ENCODE measurements at regions not wholly inside any gene's neighbourhood (a gene's known extent, or its start where the extent isn't known, plus 50 kb on each side); places are given as distances from the start of the nearest gene placed in this dataset.
"Not testable (repeated sequence)": the region's sequence is repeated elsewhere in the genome, so short reads cannot be mapped to it uniquely, and the experiment has no call there.

- Mint-ChIP-seq H3K9me3 (ENCODE audit: low read depth) (no peaks in the 10 kb centered on the region), H3K4me3 (ENCODE audit: unreplicated experiment) (no peak overlapping the region), H3K4me1 (ENCODE audit: low read depth) (peaks cover 17% of the 10 kb centered on the region), H3K27me3 (ENCODE audit: low read depth) (no peaks in the 10 kb centered on the region), H3K27ac (ENCODE audit: unreplicated experiment) (no peak overlapping the region), H3K36me3 (ENCODE audit: low read depth) (peaks cover 2% of the 10 kb centered on the region)
- DNase-seq (ENCODE audit: low spot score): no peak
- no peak for TF ChIP-seq CTCF (IDR thresholded peaks at IDR 0.05)
Measured at GRCh38 chr4:23946299-23946698, 56.5 kb upstream of the PPARGC1A start.

GRCh38 chr4:23945451-23946017 is 55.7 kb upstream of the PPARGC1A start:
- Mint-ChIP-seq H3K4me1 (ENCODE audit: low read depth) (peaks cover 17% of the 10 kb centered on the region), H3K36me3 (ENCODE audit: low read depth) (peaks cover 2% of the 10 kb centered on the region), H3K27ac (ENCODE audit: unreplicated experiment) (peak overlapping the region; percentile 72), H3K9me3 (ENCODE audit: low read depth) (no peaks in the 10 kb centered on the region), H3K27me3 (ENCODE audit: low read depth) (no peaks in the 10 kb centered on the region), H3K4me3 (ENCODE audit: unreplicated experiment) (no peak overlapping the region)
- DNase-seq (ENCODE audit: low spot score): no peak
- TF ChIP-seq CTCF (IDR thresholded peaks at IDR 0.05): no peak

DNA sequence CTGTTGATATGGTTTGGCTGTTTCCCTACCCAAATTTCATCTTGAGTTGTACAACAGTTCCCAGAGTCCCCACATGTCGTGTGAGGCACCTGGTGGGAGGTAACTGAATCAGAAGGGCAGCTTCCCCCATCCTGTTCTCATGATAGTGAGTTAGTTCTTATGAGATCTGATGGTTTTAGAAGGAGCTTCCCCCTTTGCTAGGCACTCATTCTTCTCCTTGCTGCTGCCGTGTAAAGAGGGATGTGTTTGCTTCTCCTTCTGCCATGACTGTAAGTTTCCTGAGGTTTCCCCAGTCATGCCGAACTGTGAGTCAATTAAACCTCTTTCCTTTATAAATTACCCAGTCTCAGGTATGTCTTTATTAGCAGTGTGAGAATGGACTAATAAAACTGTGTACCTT is 54.7 kb upstream of the PPARGC1A start:
- H3K27ac Mint-ChIP-seq (ENCODE audit: unreplicated experiment); DNase-seq (ENCODE audit: low spot score); H3K36me3 Mint-ChIP-seq (ENCODE audit: low read depth); H3K27me3 Mint-ChIP-seq (ENCODE audit: low read depth); H3K9me3 Mint-ChIP-seq (ENCODE audit: low read depth); H3K4me3 Mint-ChIP-seq (ENCODE audit: unreplicated experiment): not testable (repeated sequence)
- H3K4me1 Mint-ChIP-seq (ENCODE audit: low read depth): peaks cover 17% of the 10 kb centered on the region

DNA sequence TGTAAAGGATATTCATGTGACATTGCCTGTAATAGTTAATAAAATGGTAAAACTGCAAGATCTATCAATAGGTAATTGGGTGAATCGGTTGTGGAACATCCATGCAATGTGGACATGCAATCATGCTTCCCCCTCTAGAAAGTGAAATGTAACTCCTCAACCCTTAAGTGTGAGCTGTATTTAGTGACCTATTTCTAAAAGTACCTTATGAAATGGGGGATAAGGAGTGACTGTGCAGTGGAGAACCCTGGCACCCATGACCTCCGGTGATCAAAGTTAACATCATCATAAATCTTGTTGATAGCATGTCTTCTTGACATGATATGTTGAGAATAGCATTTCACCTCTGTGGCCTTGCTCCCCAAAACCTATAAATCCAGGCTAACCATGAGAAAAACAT is 53.6 kb upstream of the PPARGC1A start:
- Mint-ChIP-seq H3K27me3 (ENCODE audit: low read depth) (no peaks in the 10 kb centered on the region), H3K9me3 (ENCODE audit: low read depth) (no peaks in the 10 kb centered on the region), H3K4me3 (ENCODE audit: unreplicated experiment) (no peak overlapping the region), H3K4me1 (ENCODE audit: low read depth) (peaks cover 17% of the 10 kb centered on the region), H3K36me3 (ENCODE audit: low read depth) (peaks cover 2% of the 10 kb centered on the region), H3K27ac (ENCODE audit: unreplicated experiment) (no peak overlapping the region)
- DNase-seq (ENCODE audit: low spot score): no peak
- TF ChIP-seq CTCF (IDR thresholded peaks at IDR 0.05): no peak

DNA sequence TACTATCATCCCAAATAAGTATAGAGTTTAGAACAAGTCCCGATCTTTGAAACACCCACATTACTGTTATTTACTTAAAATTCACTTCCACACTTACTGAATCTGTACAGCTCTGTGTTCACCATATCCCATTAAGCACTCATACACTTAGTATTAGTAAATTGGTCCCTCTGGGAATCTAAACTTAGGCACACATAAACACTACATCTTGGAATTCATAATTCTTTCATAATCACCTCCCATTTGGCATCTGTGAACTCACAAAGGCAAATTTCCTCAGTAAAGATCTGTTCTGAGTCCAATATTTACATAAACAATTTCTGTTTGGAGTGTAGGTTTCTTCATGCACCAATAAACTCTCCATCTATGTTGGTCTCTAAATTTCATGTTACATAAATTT is 52.6 kb upstream of the PPARGC1A start:
- no peaks in the 10 kb centered on the region for H3K27me3 Mint-ChIP-seq (ENCODE audit: low read depth)
- no peak for TF ChIP-seq CTCF (IDR thresholded peaks at IDR 0.05)
- no peaks in the 10 kb centered on the region for H3K9me3 Mint-ChIP-seq (ENCODE audit: low read depth)

More for the DNA sequence above, 52.6 kb upstream of the PPARGC1A start:
- H3K36me3 Mint-ChIP-seq (ENCODE audit: low read depth): peaks cover 2% of the 10 kb centered on the region
- DNase-seq (ENCODE audit: low spot score): no peak
- H3K4me1 Mint-ChIP-seq (ENCODE audit: low read depth): peaks cover 17% of the 10 kb centered on the region
- peak overlapping the region; percentile 29 for H3K27ac Mint-ChIP-seq (ENCODE audit: unreplicated experiment)
- H3K4me3 Mint-ChIP-seq (ENCODE audit: unreplicated experiment): no peak overlapping the region

Measured in chondrocyte (in vitro differentiated cells).